ENCODE measurements at regions not wholly inside any gene's neighbourhood (a gene's known extent, or its start where the extent isn't known, plus 50 kb on each side); places are given as distances from the start of the nearest gene placed in this dataset.

GRCh38 chr4:59094505-59094904 lies 1984.3 kb upstream of the IGFBP7 start:
- DNase-seq (ENCODE audit: low read depth, low spot score): no peak
- in situ Hi-C loops (cut with MboI): no loop called here
- FAIRE-seq: no peak
- intact Hi-C loops (cut with micrococcal nuclease; ENCODE audit: unreplicated experiment): no loop called here
- Histone ChIP-seq H3K4me2 (ENCODE audit: control insufficient read depth, insufficient read depth) (no peak overlapping the region), H3K9me3 (replicated peaks; ENCODE audit: control insufficient read depth, insufficient read depth, low read length) (no peaks in the 10 kb centered on the region), H3K27ac (ENCODE audit: control insufficient read depth, insufficient read depth) (no peak overlapping the region), H3K79me2 (ENCODE audit: control insufficient read depth, insufficient read depth, low read length) (no peaks in the 10 kb centered on the region), H3K4me3 (no peak overlapping the region), H3K36me3 (ENCODE audit: control insufficient read depth in 2 of 2, insufficient read depth in 2 of 2, low read length in 1 of 2) (no peaks in the 10 kb centered on the region), H4K20me1 (ENCODE audit: control insufficient read depth, insufficient read depth) (no peaks in the 10 kb centered on the region), H2AFZ (ENCODE audit: control insufficient read depth, low read depth, low read length) (no peak overlapping the region), H3K27me3 (replicated peaks in 1 of 2; ENCODE audit: control insufficient read depth in 2 of 2, insufficient read depth in 2 of 2, low read length in 1 of 2) (no peaks in the 10 kb centered on the region), H3K9ac (ENCODE audit: control insufficient read depth, insufficient read depth, low read length) (no peak overlapping the region), H3K4me1 (ENCODE audit: control insufficient read depth, insufficient read depth, low read length) (no peaks in the 10 kb centered on the region)
- ChIA-PET CTCF (interaction anchor here (0.7 kb wide), 1 partner anchor 1809 kb away, joined by 3 read pairs; no protein-coding TSS in a partner anchor), RAD21 (ENCODE audit: unreplicated experiment) (no interaction called here), POLR2A (no interaction called here), SMC1A (ENCODE audit: uncharacterized antibody, unreplicated experiment) (no interaction called here)
- TF ChIP-seq, protein P1, sequence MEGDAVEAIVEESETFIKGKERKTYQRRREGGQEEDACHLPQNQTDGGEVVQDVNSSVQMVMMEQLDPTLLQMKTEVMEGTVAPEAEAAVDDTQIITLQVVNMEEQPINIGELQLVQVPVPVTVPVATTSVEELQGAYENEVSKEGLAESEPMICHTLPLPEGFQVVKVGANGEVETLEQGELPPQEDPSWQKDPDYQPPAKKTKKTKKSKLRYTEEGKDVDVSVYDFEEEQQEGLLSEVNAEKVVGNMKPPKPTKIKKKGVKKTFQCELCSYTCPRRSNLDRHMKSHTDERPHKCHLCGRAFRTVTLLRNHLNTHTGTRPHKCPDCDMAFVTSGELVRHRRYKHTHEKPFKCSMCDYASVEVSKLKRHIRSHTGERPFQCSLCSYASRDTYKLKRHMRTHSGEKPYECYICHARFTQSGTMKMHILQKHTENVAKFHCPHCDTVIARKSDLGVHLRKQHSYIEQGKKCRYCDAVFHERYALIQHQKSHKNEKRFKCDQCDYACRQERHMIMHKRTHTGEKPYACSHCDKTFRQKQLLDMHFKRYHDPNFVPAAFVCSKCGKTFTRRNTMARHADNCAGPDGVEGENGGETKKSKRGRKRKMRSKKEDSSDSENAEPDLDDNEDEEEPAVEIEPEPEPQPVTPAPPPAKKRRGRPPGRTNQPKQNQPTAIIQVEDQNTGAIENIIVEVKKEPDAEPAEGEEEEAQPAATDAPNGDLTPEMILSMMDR (IDR thresholded peaks at IDR 0.05 in 2 of 3, conservative IDR thresholded peaks at IDR 0.05 in 1 of 3; ENCODE audit: control insufficient read depth in 2 of 3, extremely low read depth in 1 of 3, insufficient read depth in 1 of 3, low read depth in 3 of 3, low read length in 3 of 3): 0 out of 6 replicates have a peak, but pooled peaks of 1 of the 3 experiments have one; percentile 2
- TF ChIP-seq SMARCA5 (IDR thresholded peaks at IDR 0.05) (no peak), IKZF1 (conservative IDR thresholded peaks at IDR 0.05) (no peak), YY1 (IDR thresholded peaks at IDR 0.05; ENCODE audit: low read depth, low read length) (no peak), IRF5 (IDR thresholded peaks at IDR 0.05; ENCODE audit: borderline replicate concordance) (no peak), CHD1 (IDR thresholded peaks at IDR 0.05; ENCODE audit: low read depth, low read length) (no peak), EZH2 (IDR thresholded peaks at IDR 0.05; ENCODE audit: borderline replicate concordance, control insufficient read depth, low read depth, low read length) (no peak)
- 64% methylated on average over 3 of the region's 4 CpGs for WGBS (ENCODE audit: insufficient coverage, insufficient replicate concordance, low lambda C conversion rate, missing lambda C conversion rate)
- ATAC-seq: peak; percentile 60
- BruUV-seq (replicated peaks): no TSS peak

All from GM12878 (cell line).